Fibroblast of upper back skin (primary cell): ENCODE measurements at regions not wholly inside any gene's neighbourhood (a gene's known extent, or its start where the extent isn't known, plus 50 kb on each side); places are given as distances from the start of the nearest gene placed in this dataset.

Experiments
- DNase-seq: peaks from one replicate; pipeline ENCODE4 v3.0.0-alpha.2; 2013

- DNase-seq = peak; percentile 71
Measured at GRCh38 chr9:16133556-16134227, 580.8 kb downstream of the CCDC171 start.

- DNase-seq = no peak
Measured at GRCh38 chr9:16134351-16134750, 581.5 kb downstream of the CCDC171 start.

- DNase-seq = no peak
Measured at GRCh38 chr9:16135968-16136367, 583.1 kb downstream of the CCDC171 start.

- DNase-seq = no peak
Measured at GRCh38 chr9:16136451-16136850, 583.6 kb downstream of the CCDC171 start.

- DNase-seq = peak; percentile 90
Measured at GRCh38 chr9:16136961-16137360, 584.1 kb downstream of the CCDC171 start.

- DNase-seq = peak; percentile 92
Measured at GRCh38 chr9:16138561-16139491, 586.0 kb downstream of the CCDC171 start.

- no peak for DNase-seq
Measured at GRCh38 chr9:16139774-16140173, 586.9 kb downstream of the CCDC171 start.

- no peak for DNase-seq
Measured at GRCh38 chr9:16143310-16143709, 590.5 kb downstream of the CCDC171 start.

GRCh38 chr9:16143947-16144890, 591.4 kb downstream of the CCDC171 start:
- DNase-seq = no peak

- DNase-seq = no peak
Measured at GRCh38 chr9:16145196-16145950, 592.5 kb downstream of the CCDC171 start.

GRCh38 chr9:16147726-16148125, 594.9 kb downstream of the CCDC171 start:
- peak; percentile 32 for DNase-seq

- DNase-seq = no peak
Measured at GRCh38 chr9:16150501-16150900, 597.7 kb downstream of the CCDC171 start.

- no peak for DNase-seq
Measured at GRCh38 chr9:16150938-16151650, 598.3 kb downstream of the CCDC171 start.

- DNase-seq = no peak
Measured at GRCh38 chr9:16152276-16153101, 599.6 kb downstream of the CCDC171 start.

- DNase-seq = no peak
Measured at GRCh38 chr9:16153221-16153620, 600.4 kb downstream of the CCDC171 start.

- DNase-seq = no peak
Measured at GRCh38 chr9:16153741-16154140, 600.9 kb downstream of the CCDC171 start.

- peak; percentile 40 for DNase-seq
Measured at GRCh38 chr9:16154521-16155078, 601.8 kb downstream of the CCDC171 start.

- no peak for DNase-seq
Measured at GRCh38 chr9:16155878-16156277, 603.0 kb downstream of the CCDC171 start.

GRCh38 chr9:16157216-16157615, 604.4 kb downstream of the CCDC171 start:
- DNase-seq = no peak

GRCh38 chr9:16157651-16158050, 604.8 kb downstream of the CCDC171 start:
- DNase-seq = no peak
